Fibroblast of lung (primary cell): ENCODE measurements at regions not wholly inside any gene's neighbourhood (a gene's known extent, or its start where the extent isn't known, plus 50 kb on each side); places are given as distances from the start of the nearest gene placed in this dataset.

Experiments used
- DNase-seq, 2 donors: peaks; one replicate each; pipeline versions ENCODE4 v3.0.0 to v3.0.0-alpha.2; 2010; ENCODE audit warnings: low read depth in 2 of 2
- H2AFZ ChIP-seq: 2 replicates; pipeline ENCODE4 v1.5.1; 2012; ENCODE audit warnings: low read length, control low read depth, inconsistent platforms
- H3K27ac ChIP-seq: 2 replicates; pipeline ENCODE4 v1.5.1; 2011; ENCODE audit warnings: low read length, control low read depth; ENCODE audit not compliant: insufficient read depth
- H3K27me3 ChIP-seq: 2 replicates; pipeline ENCODE4 v1.5.1; 2011; ENCODE audit warnings: mild to moderate bottlenecking, low read length; ENCODE audit not compliant: control insufficient read depth, insufficient read depth
- H3K36me3 ChIP-seq: 2 replicates; pipeline ENCODE4 v1.5.1; 2011; ENCODE audit warnings: low read length; ENCODE audit not compliant: control insufficient read depth, insufficient read depth
- H3K4me1 ChIP-seq: 2 replicates; pipeline ENCODE4 v1.5.1; 2011; ENCODE audit warnings: low read length; ENCODE audit not compliant: control insufficient read depth, insufficient read depth; ENCODE audit errors: extremely low read depth
- H3K4me2 ChIP-seq: 2 replicates; pipeline ENCODE4 v1.5.1; 2011; ENCODE audit warnings: low read length, control low read depth; ENCODE audit not compliant: insufficient read depth; ENCODE audit errors: extremely low read depth
- H3K4me3 ChIP-seq, 4 experiments: fragments of 200-600 bp in 1 of 4; sonication (generic) in 1 of 4; replicated peaks in 1 of 4; 2 replicates each; pipeline ENCODE4 v1.5.1; 2011 to 2016; ENCODE audit warnings: low read length in 4 of 4, low read depth in 3 of 4, mild to moderate bottlenecking in 3 of 4, control low read depth in 2 of 4, inconsistent platforms in 1 of 4, mixed read lengths in 1 of 4; ENCODE audit not compliant: insufficient read depth in 1 of 4; ENCODE audit errors: control extremely low read depth in 1 of 4
- H3K79me2 ChIP-seq: 2 replicates; pipeline ENCODE4 v1.5.1; 2012; ENCODE audit warnings: mild to moderate bottlenecking, low read length, inconsistent platforms; ENCODE audit not compliant: control insufficient read depth, insufficient read depth
- H3K9ac ChIP-seq: 2 replicates; pipeline ENCODE4 v1.5.1; 2011; ENCODE audit warnings: mild to moderate bottlenecking, low read length, control low read depth; ENCODE audit not compliant: insufficient read depth
- H3K9me3 ChIP-seq: 2 replicates; pipeline ENCODE4 v1.5.1; 2012; ENCODE audit warnings: low read depth, low read length; ENCODE audit not compliant: control insufficient read depth, insufficient read depth
- H4K20me1 ChIP-seq: 2 replicates; pipeline ENCODE4 v1.5.1; 2011; ENCODE audit warnings: low read length; ENCODE audit not compliant: control insufficient read depth, insufficient read depth; ENCODE audit errors: extremely low read depth
- EZH2 ChIP-seq: IDR thresholded peaks from 2 replicates; pipeline ENCODE4 v1.5.1; 2012; ENCODE audit warnings: low read length, control low read depth, mild to moderate bottlenecking; ENCODE audit errors: missing control alignments
- TF ChIP-seq, protein P1 (sequence below), 2 donors: IDR thresholded peaks in 1 of 2; conservative IDR thresholded peaks in 1 of 2; 1 replicate in 1 of 2; 2 replicates in 1 of 2; pipeline ENCODE4 v1.5.1; 2011 to 2012; ENCODE audit warnings: low read length in 2 of 2, control low read depth in 1 of 2, inconsistent platforms in 1 of 2, low read depth in 1 of 2, mild to moderate bottlenecking in 1 of 2

DNA sequence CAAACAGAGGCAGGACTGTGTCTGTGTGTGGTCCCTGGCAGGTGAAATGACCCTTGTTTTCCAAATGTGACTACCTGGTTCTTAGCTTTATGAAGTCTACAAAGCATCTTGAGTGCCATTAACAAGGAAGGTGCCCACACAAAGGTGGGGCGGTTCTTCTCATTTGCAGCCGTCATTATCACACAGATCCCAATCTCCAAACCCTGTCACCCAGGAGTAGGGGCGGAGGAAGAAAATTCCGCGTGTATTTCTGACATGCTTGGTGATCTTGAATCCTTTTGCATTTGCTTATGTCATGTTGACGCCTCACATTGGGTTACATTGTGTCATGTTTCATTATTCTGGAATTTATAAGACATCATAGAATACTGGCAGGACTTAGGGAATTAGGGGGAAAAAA, 277.3 kb downstream of the VRK1 start:
- Histone ChIP-seq H3K27ac (no peak overlapping the region), H3K9ac (no peak overlapping the region), H3K27me3 (no peaks in the 10 kb centered on the region), H3K4me1 (no peaks in the 10 kb centered on the region), H3K4me3 (no peak overlapping the region), H3K79me2 (no peaks in the 10 kb centered on the region), H4K20me1 (no peaks in the 10 kb centered on the region), H2AFZ (no peak overlapping the region), H3K4me2 (no peak overlapping the region), H3K9me3 (no peaks in the 10 kb centered on the region), H3K36me3 (no peaks in the 10 kb centered on the region)
- DNase-seq, result no peak
- TF ChIP-seq, protein P1, sequence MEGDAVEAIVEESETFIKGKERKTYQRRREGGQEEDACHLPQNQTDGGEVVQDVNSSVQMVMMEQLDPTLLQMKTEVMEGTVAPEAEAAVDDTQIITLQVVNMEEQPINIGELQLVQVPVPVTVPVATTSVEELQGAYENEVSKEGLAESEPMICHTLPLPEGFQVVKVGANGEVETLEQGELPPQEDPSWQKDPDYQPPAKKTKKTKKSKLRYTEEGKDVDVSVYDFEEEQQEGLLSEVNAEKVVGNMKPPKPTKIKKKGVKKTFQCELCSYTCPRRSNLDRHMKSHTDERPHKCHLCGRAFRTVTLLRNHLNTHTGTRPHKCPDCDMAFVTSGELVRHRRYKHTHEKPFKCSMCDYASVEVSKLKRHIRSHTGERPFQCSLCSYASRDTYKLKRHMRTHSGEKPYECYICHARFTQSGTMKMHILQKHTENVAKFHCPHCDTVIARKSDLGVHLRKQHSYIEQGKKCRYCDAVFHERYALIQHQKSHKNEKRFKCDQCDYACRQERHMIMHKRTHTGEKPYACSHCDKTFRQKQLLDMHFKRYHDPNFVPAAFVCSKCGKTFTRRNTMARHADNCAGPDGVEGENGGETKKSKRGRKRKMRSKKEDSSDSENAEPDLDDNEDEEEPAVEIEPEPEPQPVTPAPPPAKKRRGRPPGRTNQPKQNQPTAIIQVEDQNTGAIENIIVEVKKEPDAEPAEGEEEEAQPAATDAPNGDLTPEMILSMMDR (conservative IDR thresholded peaks at IDR 0.05 in 1 of 2, IDR thresholded peaks at IDR 0.05 in 1 of 2; ENCODE audit: low read depth in 1 of 2, low read length in 2 of 2), result no peak
- TF ChIP-seq EZH2, result no peak

DNA sequence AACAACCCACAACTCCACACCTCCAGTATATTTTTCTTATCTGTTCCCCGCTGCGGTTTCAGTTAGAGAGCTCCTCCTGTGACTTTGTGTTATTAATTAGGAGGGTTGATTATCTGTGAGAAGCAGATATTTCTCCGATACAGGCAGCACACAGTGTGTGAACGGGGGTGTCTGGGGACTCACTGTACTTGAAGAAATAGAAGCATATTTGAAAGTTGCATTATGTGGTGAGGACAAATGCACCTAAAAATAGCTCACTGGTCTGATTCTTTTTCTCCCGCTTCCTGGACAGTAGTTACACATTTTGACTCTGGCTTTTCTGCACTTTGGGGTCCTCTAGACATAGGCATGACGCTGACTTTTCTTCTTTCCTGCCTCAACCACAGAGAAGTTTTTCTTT, 277.7 kb downstream of the VRK1 start:
- Histone ChIP-seq H3K9ac (no peak overlapping the region), H3K27me3 (no peaks in the 10 kb centered on the region), H3K4me3 (no peak overlapping the region), H3K4me1 (no peaks in the 10 kb centered on the region), H3K36me3 (no peaks in the 10 kb centered on the region), H3K79me2 (no peaks in the 10 kb centered on the region), H2AFZ (no peak overlapping the region), H3K9me3 (no peaks in the 10 kb centered on the region), H4K20me1 (no peaks in the 10 kb centered on the region), H3K4me2 (no peak overlapping the region), H3K27ac (no peak overlapping the region)
- no peak for DNase-seq
- TF ChIP-seq, protein P1 (conservative IDR thresholded peaks at IDR 0.05 in 1 of 2, IDR thresholded peaks at IDR 0.05 in 1 of 2; ENCODE audit: low read depth in 1 of 2, low read length in 2 of 2), result no peak

DNA sequence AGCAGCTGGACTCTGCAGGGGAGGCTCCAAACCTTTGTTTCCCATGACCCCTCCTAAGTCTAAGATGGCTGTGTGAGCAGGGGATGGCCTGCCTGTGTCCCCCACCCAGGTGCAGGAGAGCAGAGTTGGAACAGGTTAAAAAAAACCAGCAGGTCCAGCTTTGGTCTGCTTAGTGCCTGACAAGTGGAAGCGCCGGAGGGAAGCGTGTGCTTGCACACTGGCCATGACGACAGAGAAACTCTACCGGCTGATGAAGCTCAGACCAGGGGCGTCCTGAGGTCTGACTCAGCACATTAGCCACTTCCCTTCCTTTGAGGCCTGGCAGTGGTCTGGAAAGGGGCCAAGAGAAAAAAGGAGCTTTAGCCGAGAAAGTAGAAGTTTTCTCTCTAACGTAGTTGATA, 280.1 kb downstream of the VRK1 start:
- H3K27ac ChIP-seq, result no peak overlapping the region
- no peaks in the 10 kb centered on the region for H3K9me3 ChIP-seq
- no peak overlapping the region for H3K9ac ChIP-seq
- no peaks in the 10 kb centered on the region for H3K79me2 ChIP-seq
- H3K4me2 ChIP-seq, result no peak overlapping the region
- H3K4me1 ChIP-seq, result no peaks in the 10 kb centered on the region
- no peak overlapping the region for H2AFZ ChIP-seq
- no peak overlapping the region for H3K4me3 ChIP-seq
- H4K20me1 ChIP-seq, result no peaks in the 10 kb centered on the region
- H3K27me3 ChIP-seq, result no peaks in the 10 kb centered on the region
- no peak for TF ChIP-seq EZH2
- TF ChIP-seq, protein P1 (conservative IDR thresholded peaks at IDR 0.05 in 1 of 2, IDR thresholded peaks at IDR 0.05 in 1 of 2; ENCODE audit: low read depth in 1 of 2, low read length in 2 of 2), result no peak
- DNase-seq, result peak in 1 of 2 donors; percentile 93
- no peaks in the 10 kb centered on the region for H3K36me3 ChIP-seq
